ENCODE measurements at regions not wholly inside any gene's neighbourhood (a gene's known extent, or its start where the extent isn't known, plus 50 kb on each side); places are given as distances from the start of the nearest gene placed in this dataset.
"Not testable (repeated sequence)": the region's sequence is repeated elsewhere in the genome, so short reads cannot be mapped to it uniquely, and the experiment has no call there.

- no peak for DNase-seq (ENCODE audit: low read depth in 4 of 4, low spot score in 1 of 4)
Measured at GRCh38 chr3:27661797-27662196, 60.3 kb downstream of the EOMES start.

- DNase-seq (ENCODE audit: low read depth in 4 of 4, low spot score in 1 of 4): peak in 2 of 4 experiments; percentile 13 to 26
Measured at GRCh38 chr3:27659279-27660021, 62.7 kb downstream of the EOMES start.

GRCh38 chr3:27658741-27659140 lies 63.4 kb downstream of the EOMES start:
- no peak for DNase-seq (ENCODE audit: low read depth in 4 of 4, low spot score in 1 of 4)

- DNase-seq (ENCODE audit: low read depth in 4 of 4, low spot score in 1 of 4): no peak
Measured at GRCh38 chr3:27657871-27658270, 64.3 kb downstream of the EOMES start.

- DNase-seq (ENCODE audit: low read depth in 4 of 4, low spot score in 1 of 4): no peak
Measured at GRCh38 chr3:27657404-27657803, 64.7 kb downstream of the EOMES start.

GRCh38 chr3:27656790-27657189 lies 65.3 kb downstream of the EOMES start:
- DNase-seq (ENCODE audit: low read depth in 4 of 4, low spot score in 1 of 4): no peak

- DNase-seq (ENCODE audit: low read depth in 4 of 4, low spot score in 1 of 4): no peak
Measured at GRCh38 chr3:27655547-27655946, 66.6 kb downstream of the EOMES start.

- DNase-seq (ENCODE audit: low read depth in 4 of 4, low spot score in 1 of 4): no peak
Measured at GRCh38 chr3:27653803-27654558, 68.1 kb downstream of the EOMES start.

- no peak for DNase-seq (ENCODE audit: low read depth in 4 of 4, low spot score in 1 of 4)
Measured at GRCh38 chr3:27649277-27649676, 72.8 kb downstream of the EOMES start.

GRCh38 chr3:27646896-27647295 lies 75.2 kb downstream of the EOMES start:
- no peak for DNase-seq (ENCODE audit: low read depth in 4 of 4, low spot score in 1 of 4)

GRCh38 chr3:27644941-27645340 lies 77.2 kb downstream of the EOMES start:
- no peak for DNase-seq (ENCODE audit: low read depth in 4 of 4, low spot score in 1 of 4)

- DNase-seq (ENCODE audit: low read depth in 4 of 4, low spot score in 1 of 4): no peak
Measured at GRCh38 chr3:27643355-27643754, 78.8 kb downstream of the EOMES start.

- DNase-seq (ENCODE audit: low read depth in 4 of 4, low spot score in 1 of 4): no peak
Measured at GRCh38 chr3:27642796-27643195, 79.3 kb downstream of the EOMES start.

GRCh38 chr3:27641888-27642601 lies 80.1 kb downstream of the EOMES start:
- no peak for DNase-seq (ENCODE audit: low read depth in 4 of 4, low spot score in 1 of 4)

- DNase-seq (ENCODE audit: low read depth in 4 of 4, low spot score in 1 of 4): no peak
Measured at GRCh38 chr3:27641271-27641800, 80.8 kb downstream of the EOMES start.

GRCh38 chr3:27639271-27639670 lies 82.9 kb downstream of the EOMES start:
- DNase-seq (ENCODE audit: low read depth in 4 of 4, low spot score in 1 of 4): no peak

- no peak for DNase-seq (ENCODE audit: low read depth in 4 of 4, low spot score in 1 of 4)
Measured at GRCh38 chr3:27638594-27638993, 83.5 kb downstream of the EOMES start.

GRCh38 chr3:27637346-27637995 lies 84.7 kb downstream of the EOMES start:
- DNase-seq (ENCODE audit: low read depth in 4 of 4, low spot score in 1 of 4): no peak

- DNase-seq (ENCODE audit: low read depth in 4 of 4, low spot score in 1 of 4): not testable (repeated sequence)
Measured at GRCh38 chr3:27635006-27635405, 87.1 kb downstream of the EOMES start.

- no peak for DNase-seq (ENCODE audit: low read depth in 4 of 4, low spot score in 1 of 4)
Measured at GRCh38 chr3:27633224-27633545, 88.9 kb downstream of the EOMES start.
